ENCODE measurements at regions not wholly inside any gene's neighbourhood (a gene's known extent, or its start where the extent isn't known, plus 50 kb on each side); places are given as distances from the start of the nearest gene placed in this dataset.

DNA sequence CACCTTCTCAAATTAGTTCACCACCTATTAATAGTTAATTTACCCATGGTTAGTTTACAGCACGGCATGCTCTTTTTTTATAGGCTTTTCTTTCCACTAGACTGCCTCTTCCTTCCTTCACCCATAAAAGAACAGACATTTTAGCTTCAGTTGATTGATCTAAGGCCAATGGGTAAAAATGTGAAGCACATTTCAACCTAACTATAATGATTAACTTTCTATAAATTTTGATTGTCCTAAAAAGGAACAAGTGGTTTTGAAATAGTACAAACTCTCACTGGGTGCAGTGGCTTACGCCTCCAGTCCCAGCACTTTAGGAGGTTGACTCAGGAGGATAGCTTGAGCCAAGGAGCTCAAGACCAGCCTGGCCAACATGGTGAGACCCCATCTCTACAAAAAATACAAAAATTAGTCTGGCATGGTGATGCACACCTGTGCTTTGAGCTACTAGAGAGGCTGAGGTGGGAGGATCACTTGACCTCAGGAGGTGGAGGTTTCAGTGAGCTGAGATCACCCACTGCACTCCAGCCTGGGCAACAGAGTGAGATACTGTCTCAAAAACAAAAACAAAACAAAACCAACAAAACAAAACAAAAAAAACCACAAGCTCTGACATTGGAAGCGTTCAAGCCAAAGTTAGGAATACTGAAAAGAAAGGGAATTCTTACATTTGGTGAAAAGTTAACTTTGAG lies 89.9 kb upstream of the FAT1 start:
- no peaks in the 10 kb centered on the region for H3K36me3 ChIP-seq (ENCODE audit: control insufficient read depth, insufficient read depth, low read length)
- CTCF ChIA-PET = interaction anchor here (0.6 to 2.0 kb wide), 3 partner anchors 8 to 21 kb away, joined by 3 to 7 read pairs (median 3); no protein-coding TSS in a partner anchor
- no CpG with 5 or more reads among the region's 3 CpGs for WGBS, 2 experiments (ENCODE audit: extremely low coverage in 2 of 2, insufficient read length in 1 of 2)
- no peak overlapping the region for H2AK9ac ChIP-seq (replicated peaks; ENCODE audit: low read depth, low read length, poor library complexity)
- ATAC-seq (ENCODE audit: low read depth) (no peak), DNase-seq (no peak)
- peaks cover 3% of the 10 kb centered on the region for H3K9me1 ChIP-seq (ENCODE audit: insufficient read depth, low read length)
- no peak overlapping the region for H4K5ac ChIP-seq (ENCODE audit: low read depth, low read length)
- no peak overlapping the region for H2BK15ac ChIP-seq (ENCODE audit: low read depth, low read length)
- H3K27me3 ChIP-seq (ENCODE audit: control insufficient read depth, insufficient read depth, low read length) = no peaks in the 10 kb centered on the region
- POLR2A ChIA-PET (ENCODE audit: unreplicated experiment) = no interaction called here
- no peak overlapping the region for H3K4me3 ChIP-seq (ENCODE audit: insufficient read depth, low read depth, low read length)
- H3K18ac ChIP-seq (ENCODE audit: low read depth, low read length) = no peak overlapping the region
- no peaks in the 10 kb centered on the region for H4K20me1 ChIP-seq (ENCODE audit: insufficient read depth, low read length)
- H2AFZ ChIP-seq (replicated peaks; ENCODE audit: low read length, poor library complexity) = no peak overlapping the region
- dilution Hi-C loops (cut with HindIII; ENCODE audit: low sequenced_read_pairs, unreplicated experiment) = no loop called here
- H4K91ac ChIP-seq (ENCODE audit: insufficient read depth, low read depth, low read length) = no peak overlapping the region
- intact Hi-C loops (cut with micrococcal nuclease) = no loop called here
- no peak overlapping the region for H3K14ac ChIP-seq (replicated peaks; ENCODE audit: low read depth, low read length)
- no peak overlapping the region for H3K4ac ChIP-seq (ENCODE audit: low read depth, low read length)
- no peak overlapping the region for H3K4me2 ChIP-seq (ENCODE audit: low read depth, low read length)
- H2BK5ac ChIP-seq (ENCODE audit: low read depth, low read length, poor library complexity, severe bottlenecking) = no peak overlapping the region
- H3K27ac ChIP-seq (ENCODE audit: insufficient read depth, low read length) = no peak overlapping the region
- no peak overlapping the region for H2BK120ac ChIP-seq (ENCODE audit: low read depth, low read length)
- H3K56ac ChIP-seq (ENCODE audit: extremely low read depth, insufficient read depth, low read length) = no peak overlapping the region
- H3K9ac ChIP-seq (ENCODE audit: low read depth, low read length) = no peak overlapping the region
- in situ Hi-C loops (cut with MboI; ENCODE audit: low sequenced_read_pairs) = no loop called here
- H3K23ac ChIP-seq (ENCODE audit: low read depth, low read length) = no peak overlapping the region
- H4K8ac ChIP-seq (ENCODE audit: low read depth in 2 of 2, low read length in 2 of 2) = no peak overlapping the region
- TF ChIP-seq MAFK (IDR thresholded peaks at IDR 0.05; ENCODE audit: low read depth, low read length) = no peak
- TF ChIP-seq RAD21 (IDR thresholded peaks at IDR 0.05; ENCODE audit: low read length) = no peak
- TF ChIP-seq CEBPB (IDR thresholded peaks at IDR 0.05; ENCODE audit: low read depth, low read length) = no peak
- no peak for TF ChIP-seq RCOR1 (IDR thresholded peaks at IDR 0.05; ENCODE audit: insufficient replicate concordance, low read length)
- no peak for TF ChIP-seq SMC3 (IDR thresholded peaks at IDR 0.05; ENCODE audit: low read depth, low read length)
- TF ChIP-seq CHD1 (IDR thresholded peaks at IDR 0.05; ENCODE audit: low read depth, low read length) = no peak
- no peak for TF ChIP-seq MAZ (IDR thresholded peaks at IDR 0.05; ENCODE audit: borderline replicate concordance, low read depth, low read length)
- TF ChIP-seq NFE2L2 (IDR thresholded peaks at IDR 0.05; ENCODE audit: low read depth, low read length) = no peak
- H2BK20ac ChIP-seq (ENCODE audit: low read depth, low read length) = no peak overlapping the region
- peaks cover 2% of the 10 kb centered on the region for H3K4me1 ChIP-seq (ENCODE audit: control insufficient read depth, insufficient read depth, low read length)
- H3K9me3 ChIP-seq (ENCODE audit: control insufficient read depth, insufficient read depth, low read length) = no peaks in the 10 kb centered on the region; the same call in 1 of the 2 replicates
- no peaks in the 10 kb centered on the region for H3K79me1 ChIP-seq (ENCODE audit: low read depth in 1 of 2, low read length in 2 of 2)
- no peak overlapping the region for H2AK5ac ChIP-seq (ENCODE audit: low read depth, low read length)
- BruUV-seq (replicated peaks) = no TSS peak
